Urinary bladder (tissue), 3 donors: ENCODE measurements at regions not wholly inside any gene's neighbourhood (a gene's known extent, or its start where the extent isn't known, plus 50 kb on each side); places are given as distances from the start of the nearest gene placed in this dataset.

Experiments used
- DNase-seq: peaks from one replicate; pipeline ENCODE4 v3.0.0-alpha.2; 2015; ENCODE audit errors: extremely low spot score
- H3K27ac ChIP-seq: one replicate; pipeline ENCODE4 v1.5.1; 2013; ENCODE audit warnings: low read depth, mild to moderate bottlenecking, moderate library complexity
- H3K36me3 ChIP-seq: one replicate; pipeline ENCODE4 v1.6.1; 2013; ENCODE audit warnings: mild to moderate bottlenecking, moderate library complexity; ENCODE audit not compliant: insufficient read depth
- H3K4me1 ChIP-seq: one replicate; pipeline ENCODE4 v1.6.1; 2013; ENCODE audit warnings: mild to moderate bottlenecking, moderate library complexity; ENCODE audit not compliant: insufficient read depth
- H3K4me3 ChIP-seq: one replicate; pipeline ENCODE4 v1.5.1; 2013; ENCODE audit warnings: low read depth, low read length
- WGBS: extraction: QIAGEN DNeasy Blood & Tissue Kit; methylation state at CpG from one replicate; pipeline ENCODE4 v1.1.7; 2013; 5-methylcytosine and 5-hydroxymethylcytosine counted together
- donor health status: healthy with polysubstance abuse.
- donor health status: healthy.

GRCh38 chr12:45585522-45586230 is 143.8 kb upstream of the ARID2 start:
- Histone ChIP-seq H3K27ac (no peak overlapping the region), H3K4me3 (no peak overlapping the region), H3K4me1 (no peaks in the 10 kb centered on the region), H3K36me3 (no peaks in the 10 kb centered on the region)
- DNase-seq, result no peak
- 94% methylated on average over 31 of the region's 31 CpGs for WGBS

DNA sequence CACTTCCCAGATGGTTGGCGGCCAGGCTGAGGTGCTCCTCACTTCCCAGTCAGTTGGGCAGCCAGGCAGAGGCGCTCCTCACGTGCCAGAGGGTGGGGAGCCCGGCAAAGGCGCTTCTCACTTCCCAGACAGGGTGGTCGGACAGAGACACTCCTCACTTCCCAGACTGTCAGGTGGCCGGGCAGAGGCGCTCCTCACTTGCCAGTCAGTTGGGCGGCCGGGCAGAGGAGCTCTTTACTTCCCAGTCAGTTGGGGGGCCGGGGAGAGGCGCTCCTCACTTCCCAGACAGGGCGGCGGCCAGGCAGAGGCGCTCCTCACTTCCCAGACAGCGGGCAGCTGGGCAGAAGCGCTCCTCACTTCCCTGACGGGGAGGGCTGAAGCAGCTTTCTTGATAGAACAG is 143.0 kb upstream of the ARID2 start:
- DNase-seq, result no peak
- Histone ChIP-seq H3K4me1 (no peaks in the 10 kb centered on the region), H3K36me3 (no peaks in the 10 kb centered on the region), H3K27ac (no peak overlapping the region), H3K4me3 (no peak overlapping the region)
- WGBS, result 98% methylated on average over 18 of the region's 18 CpGs

- no peak for DNase-seq
- Histone ChIP-seq H3K36me3 (no peaks in the 10 kb centered on the region), H3K27ac (no peak overlapping the region), H3K4me3 (no peak overlapping the region), H3K4me1 (no peaks in the 10 kb centered on the region)
- 94% methylated on average over 2 of the region's 2 CpGs for WGBS
These were observed 142.5 kb upstream of the ARID2 start for GRCh38 chr12:45587012-45587411.

DNA sequence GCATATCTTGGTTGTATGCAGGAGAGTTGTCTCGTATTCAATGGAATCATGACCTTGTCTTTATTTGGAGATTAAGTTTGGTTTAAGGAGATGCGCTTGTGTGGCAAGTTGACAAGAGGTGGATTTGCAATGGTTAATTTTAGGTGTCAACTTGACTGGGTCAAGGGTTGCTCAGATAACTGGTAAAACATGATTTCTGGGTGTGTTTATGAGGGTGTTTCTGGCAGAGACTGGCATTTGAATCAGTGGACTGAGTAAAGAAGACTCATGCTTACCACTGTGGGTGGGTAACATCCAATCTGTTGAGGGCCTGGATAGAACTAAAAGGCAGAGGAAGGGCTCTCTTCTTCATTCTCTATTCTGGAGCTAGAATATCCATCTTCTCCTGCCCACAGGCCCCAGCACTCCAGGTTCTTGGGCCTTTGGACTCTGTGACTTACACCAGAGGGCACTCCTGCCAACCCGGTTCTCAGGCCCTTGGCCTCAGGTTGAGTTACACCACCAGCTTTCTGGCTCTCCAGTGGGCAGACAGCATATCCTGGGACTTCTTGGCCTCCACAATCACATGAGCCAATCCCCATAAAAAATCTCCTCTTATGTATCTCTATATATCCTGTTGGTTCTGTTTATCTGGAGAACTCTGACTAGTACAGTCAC is 141.5 kb upstream of the ARID2 start:
- Histone ChIP-seq H3K4me3 (no peak overlapping the region), H3K4me1 (no peaks in the 10 kb centered on the region), H3K27ac (no peak overlapping the region), H3K36me3 (no peaks in the 10 kb centered on the region)
- 92% methylated on average over 3 of the region's 3 CpGs for WGBS
- no peak for DNase-seq

- H3K27ac ChIP-seq, result no peak overlapping the region
- WGBS, result 82% methylated on average over 2 of the region's 2 CpGs
- DNase-seq, result no peak
These were observed 138.9 kb upstream of the ARID2 start for GRCh38 chr12:45590646-45591045.

DNA sequence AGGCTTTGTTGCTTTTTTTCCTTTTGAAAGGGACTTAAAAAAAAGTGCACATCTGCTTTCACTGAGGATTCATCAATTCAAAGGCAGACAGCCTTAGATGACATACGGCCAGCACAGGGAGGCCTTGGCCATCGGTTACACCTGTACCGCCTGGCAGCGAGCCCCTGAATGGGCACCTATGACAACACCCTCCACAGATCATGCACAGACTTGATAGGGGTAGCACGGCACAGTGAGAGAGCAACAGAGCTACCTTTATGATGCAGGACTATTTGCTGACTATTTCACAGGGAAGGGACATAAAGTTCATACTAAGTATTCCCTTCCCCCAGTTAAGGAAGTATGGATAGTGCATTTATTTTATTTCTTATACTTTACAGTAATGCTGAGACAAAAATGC is 137.9 kb upstream of the ARID2 start:
- no peaks in the 10 kb centered on the region for H3K36me3 ChIP-seq
- DNase-seq, result no peak
- H3K4me3 ChIP-seq, result no peak overlapping the region
- WGBS, result 88% methylated on average over 5 of the region's 5 CpGs
- H3K27ac ChIP-seq, result no peak overlapping the region
- H3K4me1 ChIP-seq, result no peaks in the 10 kb centered on the region

More at GRCh38 chr12:45590646-45591045, 138.9 kb upstream of the ARID2 start:
- no peaks in the 10 kb centered on the region for H3K4me1 ChIP-seq
- no peak overlapping the region for H3K4me3 ChIP-seq
- H3K36me3 ChIP-seq, result no peaks in the 10 kb centered on the region

- Histone ChIP-seq H3K4me3 (no peak overlapping the region), H3K4me1 (no peaks in the 10 kb centered on the region), H3K36me3 (no peaks in the 10 kb centered on the region), H3K27ac (no peak overlapping the region)
- 98% methylated on average over 1 of the region's 1 CpG for WGBS
- no peak for DNase-seq
These were observed 133.1 kb upstream of the ARID2 start for GRCh38 chr12:45596366-45596765.

DNA sequence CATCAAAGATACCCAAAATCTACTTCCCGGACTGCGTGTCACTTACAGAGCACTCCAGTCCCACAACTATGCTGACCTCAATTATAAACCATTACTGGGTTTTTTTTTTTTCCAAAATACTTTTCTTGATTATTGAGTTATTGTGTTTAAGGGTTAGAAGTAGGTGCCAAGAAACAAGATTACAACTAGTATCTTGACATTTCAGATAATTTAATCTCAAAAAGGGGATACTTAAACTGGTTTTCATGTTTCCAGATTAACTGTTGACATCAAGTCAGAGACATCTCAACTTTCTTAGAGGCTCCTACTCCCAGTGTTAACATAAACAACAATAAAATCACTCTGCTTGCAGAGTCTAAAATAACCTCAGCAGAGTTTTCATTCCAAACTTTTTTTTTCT is 131.2 kb upstream of the ARID2 start:
- Histone ChIP-seq H3K4me1 (no peaks in the 10 kb centered on the region), H3K36me3 (no peaks in the 10 kb centered on the region), H3K4me3 (no peak overlapping the region), H3K27ac (no peak overlapping the region)
- no peak for DNase-seq
- 44% methylated on average over 2 of the region's 2 CpGs for WGBS

- Histone ChIP-seq H3K4me3 (no peak overlapping the region), H3K27ac (no peak overlapping the region), H3K4me1 (no peaks in the 10 kb centered on the region), H3K36me3 (no peaks in the 10 kb centered on the region)
- DNase-seq, result no peak
- WGBS, result 84% methylated on average over 1 of the region's 1 CpG
These were observed 130.7 kb upstream of the ARID2 start for GRCh38 chr12:45598761-45599160.

DNA sequence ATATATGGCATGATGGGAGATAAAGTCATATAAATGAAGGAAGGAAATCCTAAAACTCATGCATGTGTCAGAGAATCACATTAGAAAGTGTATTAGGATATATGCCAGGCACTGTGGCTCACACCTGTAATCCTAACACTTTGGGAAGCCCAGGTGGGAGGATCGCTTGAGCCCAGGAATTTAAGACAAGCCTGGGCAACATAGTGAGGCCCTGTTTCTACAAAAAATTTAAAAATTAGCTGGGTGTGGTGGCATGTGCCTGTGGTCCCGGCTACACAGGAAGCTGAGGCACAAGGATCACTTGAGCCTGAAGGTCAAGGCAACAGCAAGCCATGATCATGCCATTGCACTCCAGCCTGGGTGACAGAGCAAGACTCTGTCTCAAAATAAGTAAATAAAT is 130.3 kb upstream of the ARID2 start:
- H3K27ac ChIP-seq, result no peak overlapping the region
- no peak overlapping the region for H3K4me3 ChIP-seq
- DNase-seq, result no peak
- H3K4me1 ChIP-seq, result no peaks in the 10 kb centered on the region
- no peaks in the 10 kb centered on the region for H3K36me3 ChIP-seq
- 82% methylated on average over 2 of the region's 2 CpGs for WGBS

DNA sequence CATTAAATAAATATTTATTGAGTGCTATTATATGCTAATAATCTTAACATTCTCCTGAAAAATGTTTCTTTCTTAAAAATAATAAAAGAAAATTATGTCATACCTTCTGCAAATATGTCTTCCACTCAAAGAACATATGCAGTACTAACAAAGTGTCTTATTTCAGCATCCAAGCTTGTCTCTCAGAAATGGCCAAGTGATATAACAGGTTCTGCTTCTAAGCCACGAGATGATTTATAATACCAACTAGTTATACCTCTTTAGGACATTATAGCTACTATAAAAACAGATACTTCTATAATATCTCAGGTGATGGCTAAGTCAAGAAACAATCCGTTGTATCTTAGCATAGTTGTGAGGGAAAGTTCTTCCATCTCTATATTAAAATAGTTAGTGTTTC is 128.1 kb upstream of the ARID2 start:
- Histone ChIP-seq H3K4me3 (no peak overlapping the region), H3K27ac (no peak overlapping the region), H3K4me1 (no peaks in the 10 kb centered on the region), H3K36me3 (no peaks in the 10 kb centered on the region)
- no peak for DNase-seq
- 46% methylated on average over 2 of the region's 2 CpGs for WGBS

DNA sequence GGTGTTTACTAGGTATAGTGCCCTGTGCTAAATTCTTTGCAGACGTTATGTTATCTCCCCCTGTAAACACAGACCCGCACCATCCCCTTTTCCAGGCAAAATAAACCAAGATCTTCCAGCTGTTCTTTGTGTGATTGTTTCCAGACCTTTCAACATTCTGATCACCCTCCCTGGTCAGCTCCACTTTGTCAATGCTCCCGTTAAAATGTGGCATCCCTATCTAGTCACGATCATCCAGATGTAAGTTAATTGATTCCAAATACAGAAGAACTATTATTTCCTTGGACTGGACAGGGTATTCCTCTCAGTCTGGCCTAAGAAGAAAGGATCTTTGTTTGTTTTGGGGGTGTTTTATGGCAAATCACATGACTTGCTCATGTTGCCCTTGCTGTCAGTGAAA is 127.6 kb upstream of the ARID2 start:
- 20% methylated on average over 4 of the region's 4 CpGs for WGBS
- Histone ChIP-seq H3K4me3 (no peak overlapping the region), H3K36me3 (no peaks in the 10 kb centered on the region), H3K4me1 (no peaks in the 10 kb centered on the region), H3K27ac (no peak overlapping the region)
- no peak for DNase-seq

GRCh38 chr12:45605624-45606023 is 123.9 kb upstream of the ARID2 start:
- DNase-seq, result no peak
- no peak overlapping the region for H3K27ac ChIP-seq
- no peaks in the 10 kb centered on the region for H3K4me1 ChIP-seq
- 100% methylated on average over 1 of the region's 1 CpG for WGBS
- no peaks in the 10 kb centered on the region for H3K36me3 ChIP-seq
- H3K4me3 ChIP-seq, result no peak overlapping the region

DNA sequence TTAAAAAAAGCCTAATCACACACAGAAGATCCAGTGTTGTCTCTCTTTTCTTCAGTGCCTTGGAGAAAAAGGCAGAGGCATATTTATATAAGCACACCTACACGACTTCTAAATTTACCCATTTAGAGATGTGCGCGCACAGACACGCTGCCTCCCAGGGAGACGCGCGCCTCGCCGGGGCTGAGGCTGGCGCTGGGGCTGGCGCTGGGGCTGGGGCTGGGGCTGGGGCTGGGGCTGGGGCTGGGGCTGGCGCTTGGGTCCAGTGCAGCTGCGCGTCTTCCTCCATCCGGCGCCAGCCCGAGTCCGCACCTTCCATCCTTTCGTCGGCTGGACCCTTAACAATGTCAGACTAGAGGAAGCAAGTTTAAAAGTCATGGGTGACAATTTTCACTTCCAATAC is 118.4 kb upstream of the ARID2 start:
- H3K27ac ChIP-seq, result no peak overlapping the region
- H3K36me3 ChIP-seq, result no peaks in the 10 kb centered on the region
- no peak overlapping the region for H3K4me3 ChIP-seq
- no peak for DNase-seq
- no peaks in the 10 kb centered on the region for H3K4me1 ChIP-seq
- WGBS, result 12% methylated on average over 20 of the region's 20 CpGs
